ENCODE measurements at regions not wholly inside any gene's neighbourhood (a gene's known extent, or its start where the extent isn't known, plus 50 kb on each side); places are given as distances from the start of the nearest gene placed in this dataset.
"Not testable (repeated sequence)": the region's sequence is repeated elsewhere in the genome, so short reads cannot be mapped to it uniquely, and the experiment has no call there.

DNA sequence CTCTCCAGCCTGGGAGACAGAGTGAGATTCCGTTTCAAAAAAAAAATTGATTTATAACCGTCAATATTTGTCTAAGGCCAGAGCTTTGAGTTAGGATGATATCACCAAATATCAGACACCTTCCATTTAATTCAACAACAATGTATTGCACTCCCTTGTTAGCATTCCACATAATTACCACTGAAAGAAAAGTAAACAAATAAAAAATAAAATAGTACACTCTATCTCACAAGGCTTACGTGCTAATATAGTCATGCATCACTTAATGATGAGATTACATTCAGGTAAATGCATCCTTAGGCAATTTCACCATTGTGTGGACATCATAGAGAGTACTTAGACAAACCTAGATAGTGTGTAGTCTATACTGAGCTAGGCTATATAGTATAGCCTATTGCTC is 127.6 kb upstream of the RHOBTB1 start:
- DNase-seq (ENCODE audit: extremely low read depth in 1 of 11, low read depth in 9 of 11, low spot score in 4 of 11): no peak

DNA sequence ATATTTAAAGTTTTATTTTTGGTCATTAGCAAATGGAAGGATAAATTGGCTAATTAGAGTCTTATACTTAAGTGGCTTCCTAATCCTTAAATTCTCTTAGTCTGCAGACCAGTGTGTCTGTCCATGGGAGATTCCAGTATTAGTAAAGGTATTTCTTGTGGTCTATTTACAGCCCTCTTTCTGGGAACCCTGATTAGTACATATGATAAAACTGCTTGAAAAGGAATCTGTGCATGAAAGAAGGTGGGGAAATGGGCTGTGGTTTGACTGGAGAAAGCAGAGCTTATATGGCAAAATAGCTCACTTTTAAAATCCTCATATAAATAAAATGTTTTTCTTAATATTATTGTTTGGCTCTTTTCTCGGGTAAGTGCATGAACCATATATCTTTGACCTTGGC is 124.5 kb upstream of the RHOBTB1 start:
- DNase-seq (ENCODE audit: extremely low read depth in 1 of 11, low read depth in 9 of 11, low spot score in 4 of 11): no peak

DNA sequence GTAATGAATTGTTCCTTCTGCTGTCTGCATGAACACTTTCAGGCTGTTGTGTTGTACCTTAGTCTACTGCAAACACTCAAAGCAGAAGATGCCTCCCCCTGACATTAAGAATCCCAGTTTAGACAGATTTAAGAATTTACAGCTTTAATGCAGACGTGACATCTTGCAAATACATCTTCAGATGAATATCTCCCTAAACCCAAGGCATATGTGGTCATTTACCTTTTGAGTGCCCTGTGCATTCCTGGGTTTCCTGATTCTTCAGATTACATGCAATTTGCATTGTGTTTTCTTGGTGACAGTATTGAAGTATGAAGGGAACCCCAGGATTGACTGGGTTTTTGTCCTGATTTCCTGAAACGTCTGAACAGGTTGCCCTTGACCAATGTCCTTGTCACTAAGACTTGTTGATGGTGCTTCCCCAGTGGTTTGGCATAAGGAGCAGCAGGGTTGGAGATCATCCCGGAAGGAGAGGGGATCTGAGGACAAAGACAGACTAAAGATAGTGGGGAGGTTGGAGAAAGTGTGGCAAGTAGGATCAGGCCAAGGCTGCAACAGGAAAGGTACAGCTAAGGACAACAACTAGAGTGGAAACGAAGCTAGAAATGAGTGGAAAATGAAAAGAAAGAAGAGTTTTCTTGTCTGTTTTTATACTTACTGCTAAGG is 123.8 kb upstream of the RHOBTB1 start:
- no peak for DNase-seq (ENCODE audit: extremely low read depth in 1 of 11, low read depth in 9 of 11, low spot score in 4 of 11)

DNA sequence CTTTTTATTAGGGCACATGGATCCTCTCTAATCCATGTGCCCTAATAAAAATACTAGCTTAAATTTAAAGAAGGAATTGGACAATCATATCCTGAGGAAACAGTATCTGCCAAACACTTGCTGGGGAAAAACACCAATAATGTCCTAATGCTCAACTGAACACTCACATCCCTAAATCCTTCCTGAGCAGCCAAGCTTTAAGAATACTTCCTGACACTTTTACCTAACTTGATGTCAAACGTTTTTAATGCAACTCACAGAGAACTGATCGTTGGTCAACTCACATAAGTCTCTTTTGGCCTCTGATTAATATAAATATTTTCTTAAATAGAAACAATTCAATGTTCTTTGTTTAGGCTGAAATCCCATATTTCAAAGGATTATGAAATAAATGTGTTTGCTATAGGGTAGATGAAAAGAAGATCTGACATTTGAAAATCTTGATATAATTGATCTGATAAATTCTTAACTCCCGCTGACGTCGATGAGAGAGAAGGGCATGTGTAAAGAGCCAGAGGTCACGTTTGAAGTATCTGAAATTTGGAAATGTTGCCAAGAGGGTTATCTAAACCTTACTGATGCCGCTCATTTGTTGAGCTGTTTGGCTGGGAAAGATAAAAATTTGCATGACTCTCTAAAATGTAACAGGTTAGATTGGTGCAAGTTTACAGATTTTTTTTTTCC is 122.8 kb upstream of the RHOBTB1 start:
- no peak for DNase-seq (ENCODE audit: extremely low read depth in 1 of 11, low read depth in 9 of 11, low spot score in 4 of 11)

DNA sequence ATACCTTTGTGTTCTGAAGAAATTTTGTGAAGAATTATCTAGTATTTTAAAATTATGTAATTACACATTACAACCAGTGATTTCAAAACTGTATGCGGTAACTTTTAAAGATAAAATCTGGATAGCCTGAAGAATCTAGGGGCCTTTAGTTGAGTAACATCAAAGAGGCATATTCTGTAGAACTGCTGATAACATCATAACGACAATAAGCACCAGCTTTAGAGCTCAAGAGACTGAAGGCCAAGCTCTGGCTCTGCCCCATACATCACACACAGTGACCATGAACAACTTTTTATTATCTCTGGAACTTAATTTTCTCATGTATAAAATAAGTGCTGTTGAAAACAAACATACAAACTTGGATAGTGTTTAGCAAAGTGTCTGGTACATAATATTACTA is 121.1 kb upstream of the RHOBTB1 start:
- DNase-seq (ENCODE audit: extremely low read depth in 1 of 11, low read depth in 9 of 11, low spot score in 4 of 11): no peak

DNA sequence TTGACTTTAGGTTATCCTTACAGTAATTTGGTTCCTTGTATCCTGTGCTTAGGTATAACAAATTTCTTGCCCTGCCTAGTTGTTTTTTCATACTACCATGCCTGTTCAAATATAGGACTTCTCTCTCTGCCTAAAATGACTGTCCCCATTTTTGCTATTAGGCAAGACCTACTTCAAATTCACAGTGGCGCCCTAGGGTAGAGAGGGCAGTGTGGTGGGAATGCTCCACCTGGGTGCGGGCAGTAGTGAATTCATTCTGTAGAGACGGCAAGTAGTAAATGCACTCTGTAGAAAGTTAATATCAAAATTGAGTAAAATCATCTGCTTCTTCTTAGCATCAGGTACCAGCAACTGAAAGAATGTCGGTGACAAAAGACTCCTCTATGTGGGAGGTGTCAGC is 120.4 kb upstream of the RHOBTB1 start:
- DNase-seq (ENCODE audit: extremely low read depth in 1 of 11, low read depth in 9 of 11, low spot score in 4 of 11): no peak

DNA sequence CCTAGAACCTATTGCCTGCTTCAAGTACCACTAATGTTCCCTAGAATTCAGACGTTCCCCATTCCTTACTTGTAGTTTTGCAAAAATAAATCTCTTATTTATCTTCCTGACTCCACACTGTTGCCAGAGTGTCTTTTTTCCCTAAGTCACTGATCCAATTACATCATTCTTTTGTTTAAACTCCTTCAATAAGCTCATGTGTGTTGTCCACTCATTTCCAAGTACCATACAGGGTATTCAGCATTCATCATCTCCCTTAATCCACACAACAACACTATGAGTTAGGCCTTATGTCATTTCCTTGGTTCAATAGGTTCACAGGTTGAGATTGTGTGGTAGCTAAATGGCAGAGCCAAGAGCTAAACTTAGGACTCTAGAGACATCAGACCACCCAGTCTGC is 119.9 kb upstream of the RHOBTB1 start:
- no peak for DNase-seq (ENCODE audit: extremely low read depth in 1 of 11, low read depth in 9 of 11, low spot score in 4 of 11)

DNA sequence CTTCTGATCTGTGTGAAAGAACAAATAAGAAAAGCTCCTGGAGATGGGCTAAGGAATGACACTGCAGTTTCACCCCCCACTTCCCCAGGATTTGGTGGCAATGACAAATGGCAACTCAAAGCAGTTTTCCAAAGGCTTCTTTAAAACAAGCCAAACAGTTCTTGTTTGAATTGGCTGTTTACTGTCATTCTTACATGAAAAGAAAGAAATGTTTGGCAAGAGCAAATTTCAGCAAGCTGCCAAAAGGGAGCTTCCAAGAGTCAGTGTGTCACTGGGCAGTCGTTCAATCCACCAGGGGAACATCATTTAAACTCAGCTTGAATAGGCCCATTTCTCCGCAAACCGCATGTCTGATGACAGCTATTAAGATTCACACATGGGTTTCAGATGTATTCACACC is 119.0 kb upstream of the RHOBTB1 start:
- peak in 1 of 11 donors; percentile 17 for DNase-seq (ENCODE audit: extremely low read depth in 1 of 11, low read depth in 9 of 11, low spot score in 4 of 11)

DNA sequence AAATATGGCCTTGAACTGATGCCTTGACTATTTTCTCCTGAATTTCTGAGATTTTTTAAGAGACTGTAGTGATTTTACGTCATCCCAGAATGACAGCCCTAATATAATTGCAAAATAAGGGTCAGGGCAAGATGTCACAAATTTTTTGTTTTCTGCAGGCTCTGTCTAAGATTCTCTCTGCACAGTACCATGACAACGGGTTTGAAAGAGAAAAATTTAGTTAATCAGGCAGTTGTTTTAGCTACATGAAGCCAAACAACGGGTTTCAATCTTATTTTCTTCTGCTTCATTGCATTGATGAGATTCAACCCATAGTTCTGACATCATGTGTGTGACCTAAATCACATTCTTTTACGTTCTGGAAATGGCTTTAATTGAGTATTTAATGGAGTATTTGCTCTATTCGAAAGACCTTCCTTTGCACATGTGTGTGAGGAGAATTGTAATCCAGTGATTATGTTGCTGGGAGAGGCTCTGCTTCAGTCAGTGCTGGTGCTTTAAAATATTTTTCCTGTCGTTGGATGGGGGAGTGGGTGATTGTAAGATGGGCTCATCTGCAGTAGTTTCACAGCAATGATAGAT is 118.0 kb upstream of the RHOBTB1 start:
- DNase-seq (ENCODE audit: extremely low read depth in 1 of 11, low read depth in 9 of 11, low spot score in 4 of 11): no peak

DNA sequence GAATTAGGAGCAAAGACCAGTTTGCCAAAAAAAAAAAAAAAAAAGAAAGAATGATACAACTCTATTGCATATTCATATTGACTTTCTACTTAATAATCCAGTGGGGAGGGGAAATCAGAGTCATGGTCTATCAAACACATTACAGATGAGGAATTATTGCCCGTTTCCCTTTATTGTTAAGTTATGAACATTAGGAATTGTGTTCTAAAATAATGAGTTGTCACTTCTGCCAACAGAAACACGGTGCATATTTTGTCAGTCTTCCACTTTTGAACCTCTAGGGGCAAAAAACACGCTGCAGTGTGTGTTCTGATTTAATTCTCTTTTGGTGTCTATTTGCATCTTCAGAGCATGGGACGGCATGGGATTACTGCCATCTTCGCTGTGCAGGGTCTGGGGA is 115.7 kb upstream of the RHOBTB1 start:
- no peak for DNase-seq (ENCODE audit: extremely low read depth in 1 of 11, low read depth in 9 of 11, low spot score in 4 of 11)

DNA sequence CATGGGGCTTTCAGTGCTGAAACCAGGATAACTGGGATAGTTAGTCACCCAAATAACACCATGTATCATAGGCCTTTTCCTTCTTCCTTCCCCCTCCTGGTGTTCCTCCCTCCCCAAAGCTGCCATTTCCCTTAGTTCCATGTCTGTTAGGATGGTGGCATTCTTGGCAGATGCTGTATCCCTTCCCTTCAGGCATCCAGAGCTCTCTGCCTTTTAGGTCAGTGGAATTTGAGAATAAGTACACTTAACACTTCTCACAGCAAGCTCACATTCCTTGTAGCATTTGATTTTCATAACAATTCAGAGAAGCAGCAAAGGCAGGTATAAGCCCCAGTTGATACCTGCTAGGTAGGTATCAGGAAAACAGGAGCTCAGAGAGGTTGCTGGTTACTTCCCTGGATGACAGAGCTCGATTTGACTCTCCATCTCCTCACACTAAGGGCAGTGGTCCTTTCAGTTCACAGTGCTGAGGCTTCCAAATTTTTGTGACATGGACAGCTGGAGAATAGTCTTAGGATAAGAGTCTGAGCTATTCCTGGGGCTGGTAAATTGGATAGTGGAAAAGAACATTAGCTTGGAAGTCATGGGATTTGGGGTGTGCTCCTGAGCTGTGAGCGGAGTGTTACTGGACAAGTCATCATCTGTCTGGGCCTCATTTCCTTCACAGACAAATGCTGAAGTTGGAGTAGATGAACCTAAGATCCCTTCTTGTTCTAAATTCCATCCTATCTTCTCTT is 108.7 kb upstream of the RHOBTB1 start:
- no peak for DNase-seq (ENCODE audit: extremely low read depth in 1 of 11, low read depth in 9 of 11, low spot score in 4 of 11)

DNA sequence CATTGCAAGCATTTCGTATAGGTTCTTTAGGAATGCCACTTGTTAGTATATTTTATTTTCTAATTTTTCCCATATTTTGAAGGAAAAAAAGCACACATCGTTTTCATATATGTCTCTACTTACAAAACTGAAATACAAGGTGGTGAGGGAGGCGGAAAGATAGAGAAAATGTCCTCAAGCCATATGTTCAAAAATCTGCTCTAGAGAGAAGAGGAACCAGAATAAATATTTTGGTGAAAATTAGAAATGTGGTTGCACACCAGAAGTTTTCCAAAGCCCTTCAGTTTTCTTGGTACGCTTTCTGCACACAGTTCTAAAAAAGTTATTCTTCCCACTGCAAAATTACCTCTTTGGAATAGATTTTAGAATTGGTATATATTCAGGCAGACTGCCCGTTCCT is 107.4 kb upstream of the RHOBTB1 start:
- no peak for DNase-seq (ENCODE audit: extremely low read depth in 1 of 11, low read depth in 9 of 11, low spot score in 4 of 11)

DNA sequence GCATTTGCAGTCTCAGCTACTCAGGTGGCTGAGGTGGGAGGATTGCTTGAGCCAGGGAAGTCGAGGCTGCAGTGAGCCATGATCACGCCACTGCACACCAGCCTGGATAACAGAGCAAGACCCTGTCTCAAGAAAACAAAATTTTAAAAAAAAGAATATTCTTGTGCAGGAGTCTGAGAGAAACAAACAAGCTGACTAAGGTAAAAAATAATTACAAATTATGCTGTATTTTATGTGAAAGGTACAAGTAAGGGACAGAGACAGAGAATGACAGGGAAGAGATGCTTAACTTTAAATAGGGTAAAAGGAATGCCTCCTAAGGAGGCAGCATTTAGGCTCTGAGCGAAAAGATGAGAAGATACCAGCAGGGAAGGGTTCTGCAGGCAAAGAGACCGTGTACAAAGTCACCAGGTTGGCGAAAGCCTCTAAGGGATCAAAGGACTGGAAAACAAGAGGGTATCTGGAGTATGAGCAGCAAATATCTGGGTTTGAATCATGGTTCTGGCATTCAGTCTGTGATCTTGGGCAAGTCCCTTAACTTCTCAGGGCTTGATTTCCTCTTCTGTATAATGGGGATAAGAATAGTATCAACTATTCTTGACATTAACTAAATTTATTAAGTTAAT is 106.2 kb upstream of the RHOBTB1 start:
- no peak for DNase-seq (ENCODE audit: extremely low read depth in 1 of 11, low read depth in 9 of 11, low spot score in 4 of 11)

DNA sequence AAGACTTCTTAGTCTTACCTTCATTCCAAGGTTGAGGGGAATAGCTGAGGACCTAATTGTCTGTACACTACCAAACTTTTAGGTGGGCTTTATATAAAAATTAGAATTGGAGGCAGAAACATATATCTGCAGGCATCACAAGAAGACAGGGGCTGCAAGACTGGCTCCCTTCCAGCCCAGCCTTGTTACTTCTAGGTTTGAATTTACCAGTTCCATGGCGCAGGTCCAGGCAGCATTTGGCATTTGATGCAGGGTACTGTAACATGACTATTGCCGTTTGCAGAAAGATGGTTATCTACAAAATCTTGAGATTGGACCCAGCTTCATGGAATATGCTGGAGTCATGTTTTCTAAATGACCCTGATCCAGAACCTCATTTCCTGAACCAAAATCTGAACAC is 105.4 kb upstream of the RHOBTB1 start:
- DNase-seq (ENCODE audit: extremely low read depth in 1 of 11, low read depth in 9 of 11, low spot score in 4 of 11): no peak

DNA sequence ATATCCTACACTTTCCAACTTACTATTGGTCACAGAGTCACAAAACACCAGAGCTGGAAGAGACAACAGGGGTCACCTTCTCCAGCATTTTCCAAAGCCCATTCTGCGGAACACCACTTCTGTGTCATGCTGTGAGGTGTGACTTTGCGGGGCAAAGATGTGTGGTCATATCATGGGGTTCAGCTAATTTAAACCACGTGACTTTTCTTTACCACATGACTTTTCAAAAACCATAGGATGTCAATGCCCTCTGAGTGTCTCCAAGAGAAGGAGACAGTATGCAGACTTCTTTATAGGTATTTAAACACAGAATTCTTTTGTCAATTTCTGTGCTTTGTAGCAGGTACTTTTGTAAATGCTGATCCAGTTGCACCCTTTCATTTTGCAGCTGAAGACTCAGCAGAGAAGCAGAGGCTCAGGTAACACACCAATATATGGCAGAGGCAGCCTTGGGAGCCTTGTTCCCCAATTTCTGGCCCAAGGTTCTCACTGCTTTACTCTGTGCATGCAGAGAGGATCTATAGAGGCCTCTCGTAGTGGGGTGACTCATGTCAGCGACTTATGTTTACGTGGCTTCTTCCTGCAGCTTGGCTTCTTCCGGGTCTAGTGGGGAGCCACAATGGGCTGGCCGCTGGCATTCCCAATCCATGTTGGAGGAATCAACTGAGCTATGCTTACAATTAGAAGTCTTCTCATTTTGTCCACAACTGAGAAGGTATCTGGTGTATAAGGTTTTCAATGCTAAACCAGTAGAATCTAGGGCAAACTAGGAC is 104.0 kb upstream of the RHOBTB1 start:
- DNase-seq (ENCODE audit: extremely low read depth in 1 of 11, low read depth in 9 of 11, low spot score in 4 of 11): no peak

DNA sequence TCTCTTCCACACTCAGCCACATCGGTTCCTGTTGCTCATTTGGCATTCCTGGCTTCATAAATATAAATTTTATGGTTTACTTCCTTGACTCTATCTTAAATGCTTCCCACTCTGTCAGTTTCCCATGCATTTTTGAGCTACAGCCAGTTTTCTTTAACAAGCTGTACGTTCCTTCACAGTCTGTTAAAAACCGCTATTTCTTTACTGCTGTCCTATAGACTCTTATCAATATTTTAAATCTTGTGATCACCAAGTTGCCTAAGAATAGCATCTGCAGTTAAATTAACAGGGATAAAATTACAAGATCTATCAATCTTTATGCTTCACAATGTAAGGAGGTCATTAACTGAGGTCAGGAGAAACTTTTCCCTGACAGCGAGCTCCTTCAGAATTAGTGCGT is 103.1 kb upstream of the RHOBTB1 start:
- peak in 10 of 11 donors; percentile 13 to 69 (median 42) for DNase-seq (ENCODE audit: extremely low read depth in 1 of 11, low read depth in 9 of 11, low spot score in 4 of 11)

DNA sequence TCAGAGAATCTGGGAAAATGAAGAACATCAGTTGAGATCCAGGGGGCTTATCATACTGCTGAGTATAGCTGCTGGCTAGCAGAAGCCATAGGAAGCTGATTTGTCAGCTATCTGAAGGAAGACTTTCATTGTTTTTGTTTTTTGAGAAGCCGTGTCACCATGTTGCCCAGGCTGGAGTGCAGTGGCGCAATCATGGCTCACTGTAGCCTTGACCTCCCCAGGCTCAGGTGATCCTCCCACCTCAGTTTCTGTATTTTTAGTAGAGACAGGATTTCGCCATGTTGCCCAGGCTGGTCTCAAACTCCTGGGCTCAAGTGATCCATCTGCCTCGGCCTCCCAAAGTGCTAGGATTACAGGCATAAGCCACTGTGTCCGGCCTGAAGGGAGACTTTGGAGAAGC is 101.5 kb upstream of the RHOBTB1 start:
- not testable (repeated sequence) for DNase-seq (ENCODE audit: extremely low read depth in 1 of 11, low read depth in 9 of 11, low spot score in 4 of 11)

DNA sequence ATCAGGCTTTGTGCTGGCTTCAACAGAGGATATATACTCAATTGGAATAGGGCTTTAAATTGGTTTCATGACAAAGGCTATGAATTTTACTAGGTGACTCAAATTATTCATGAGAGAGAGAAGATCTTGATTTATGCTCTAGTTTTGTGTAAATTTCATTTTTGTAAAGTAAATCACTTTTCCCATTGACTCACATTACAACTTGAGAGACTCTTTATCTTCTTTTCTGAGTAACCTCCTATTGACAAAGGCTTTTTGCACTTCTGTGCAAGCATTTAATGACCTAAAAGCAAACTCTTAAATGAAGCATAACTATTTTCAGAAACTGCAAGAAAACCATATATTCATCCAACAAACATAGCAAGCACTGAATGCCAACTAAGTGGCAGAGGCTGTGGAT is 98.5 kb upstream of the RHOBTB1 start:
- DNase-seq (ENCODE audit: extremely low read depth in 1 of 11, low read depth in 9 of 11, low spot score in 4 of 11): no peak

DNA sequence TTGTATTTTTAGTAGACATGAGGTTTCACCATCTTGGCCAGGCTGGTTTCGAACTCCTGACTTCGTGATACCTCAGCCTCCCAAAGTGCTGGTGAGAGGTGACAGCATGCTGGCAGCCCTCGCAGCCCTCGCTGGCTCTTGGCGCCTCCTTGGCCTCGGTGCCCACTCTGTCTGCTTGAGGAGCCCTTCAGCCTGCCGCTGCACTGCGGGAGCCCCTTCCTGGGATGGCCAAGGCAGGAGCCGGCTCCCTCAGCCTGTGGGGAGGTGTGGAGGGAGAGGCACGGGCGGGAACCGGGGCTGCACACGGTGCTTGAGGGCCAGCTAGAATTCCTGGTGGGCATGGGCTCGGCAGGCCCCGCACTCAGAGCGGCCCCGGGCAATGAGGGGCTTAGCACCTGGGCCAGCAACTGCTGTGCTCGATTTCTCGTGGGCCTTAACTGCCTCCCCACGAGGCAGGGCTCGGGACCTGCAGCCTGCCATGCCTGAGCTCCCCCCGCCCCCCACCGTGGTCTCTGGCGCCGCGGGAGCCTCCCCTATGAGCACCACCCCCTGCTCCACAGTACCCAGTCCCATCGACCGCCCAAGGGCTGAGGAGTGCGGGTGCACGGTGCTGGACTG is 96.5 kb upstream of the RHOBTB1 start:
- no peak for DNase-seq (ENCODE audit: extremely low read depth in 1 of 11, low read depth in 9 of 11, low spot score in 4 of 11)

Measured in renal cortex interstitium (tissue), 11 donors.